Spleen (tissue), 7 donors: ENCODE measurements at regions not wholly inside any gene's neighbourhood (a gene's known extent, or its start where the extent isn't known, plus 50 kb on each side); places are given as distances from the start of the nearest gene placed in this dataset.
"Not testable (repeated sequence)": the region's sequence is repeated elsewhere in the genome, so short reads cannot be mapped to it uniquely, and the experiment has no call there.

ENCODE experiments used
- CTCF ChIP-seq, 11 experiments: fragments of 200-600 bp in 7 of 11; fragments of 450-650 bp in 4 of 11; sonication (generic) in 4 of 11; IDR thresholded peaks in 8 of 11; conservative IDR thresholded peaks in 3 of 11; 1 replicate in 7 of 11; 2 replicates in 4 of 11; pipeline versions ENCODE4 v1.4.0 to v1.8.0; 2016 to 2021; ENCODE audit warnings: antibody characterized with exemption in 11 of 11, inconsistent platforms in 4 of 11, mild to moderate bottlenecking in 1 of 11
- POLR2A ChIP-seq, 3 donors: fragments of 450-650 bp; IDR thresholded peaks; one replicate each; pipeline ENCODE4 v1.5.1; 2017; ENCODE audit warnings: antibody characterized with exemption in 3 of 3, mild to moderate bottlenecking in 1 of 3
- donor health status: DM: no; HTN: no; CAD: no; lungs with moderate emphysema.
- donor health status: DM: no; HTN: no; CAD: no.
- donor health status: DM: no; HTN: no; CAD: no.

GRCh38 chr21:6092401-6092800, 4429.0 kb upstream of the TPTE start:
- not testable (repeated sequence) for TF ChIP-seq CTCF (IDR thresholded peaks at IDR 0.05 in 8 of 11, conservative IDR thresholded peaks at IDR 0.05 in 3 of 11); POLR2A (IDR thresholded peaks at IDR 0.05)
